ENCODE measurements at regions not wholly inside any gene's neighbourhood (a gene's known extent, or its start where the extent isn't known, plus 50 kb on each side); places are given as distances from the start of the nearest gene placed in this dataset.

DNA sequence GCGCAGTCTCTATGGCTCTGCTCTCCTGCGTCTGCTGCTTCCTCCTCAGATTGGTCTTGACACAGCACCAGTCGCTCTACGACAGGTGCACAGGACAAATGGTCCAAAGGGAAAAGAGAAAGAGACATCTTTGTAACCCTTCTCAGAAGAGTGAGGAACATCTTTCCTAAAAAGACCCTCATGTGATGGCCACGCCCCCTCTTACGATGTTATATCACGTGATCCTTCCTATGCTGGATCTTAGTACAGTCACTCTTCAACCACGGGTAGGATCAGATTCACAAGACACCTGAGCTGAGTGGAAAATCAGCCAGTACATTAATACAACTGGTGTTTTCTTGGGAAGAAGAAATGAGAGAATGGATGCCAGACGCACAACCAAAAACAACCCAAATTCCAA, 262.2 kb upstream of the CELF2 start:
- dilution Hi-C loops (cut with HindIII; ENCODE audit: low sequenced_read_pairs, unreplicated experiment) = no loop called here
- no peak overlapping the region for H3K14ac ChIP-seq (replicated peaks; ENCODE audit: low read depth, low read length)
- no peaks in the 10 kb centered on the region for H3K4me1 ChIP-seq (ENCODE audit: control insufficient read depth, insufficient read depth, low read length)
- in situ Hi-C loops (cut with MboI; ENCODE audit: low sequenced_read_pairs) = no loop called here
- H3K9me3 ChIP-seq (ENCODE audit: control insufficient read depth, insufficient read depth, low read length) = no peaks in the 10 kb centered on the region
- ATAC-seq (ENCODE audit: low read depth) = no peak
- H3K4me3 ChIP-seq (ENCODE audit: insufficient read depth, low read depth, low read length) = no peak overlapping the region
- H2BK20ac ChIP-seq (ENCODE audit: low read depth, low read length) = no peak overlapping the region
- H3K9ac ChIP-seq (ENCODE audit: low read depth, low read length) = no peak overlapping the region
- no peak overlapping the region for H3K4ac ChIP-seq (ENCODE audit: low read depth, low read length)
- H3K56ac ChIP-seq (ENCODE audit: extremely low read depth, insufficient read depth, low read length) = no peak overlapping the region
- no peak overlapping the region for H3K4me2 ChIP-seq (ENCODE audit: low read depth, low read length)
- no peak overlapping the region for H3K23ac ChIP-seq (ENCODE audit: low read depth, low read length)
- no peak overlapping the region for H2BK120ac ChIP-seq (ENCODE audit: low read depth, low read length)
- H4K8ac ChIP-seq (ENCODE audit: low read depth in 2 of 2, low read length in 2 of 2) = no peak overlapping the region
- no peak for TF ChIP-seq SMC3 (IDR thresholded peaks at IDR 0.05; ENCODE audit: low read depth, low read length)
- TF ChIP-seq MXI1 (IDR thresholded peaks at IDR 0.05; ENCODE audit: borderline replicate concordance, low read depth, low read length) = no peak
- TF ChIP-seq, protein P1, sequence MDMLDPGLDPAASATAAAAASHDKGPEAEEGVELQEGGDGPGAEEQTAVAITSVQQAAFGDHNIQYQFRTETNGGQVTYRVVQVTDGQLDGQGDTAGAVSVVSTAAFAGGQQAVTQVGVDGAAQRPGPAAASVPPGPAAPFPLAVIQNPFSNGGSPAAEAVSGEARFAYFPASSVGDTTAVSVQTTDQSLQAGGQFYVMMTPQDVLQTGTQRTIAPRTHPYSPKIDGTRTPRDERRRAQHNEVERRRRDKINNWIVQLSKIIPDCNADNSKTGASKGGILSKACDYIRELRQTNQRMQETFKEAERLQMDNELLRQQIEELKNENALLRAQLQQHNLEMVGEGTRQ (IDR thresholded peaks at IDR 0.05; ENCODE audit: low read depth, low read length) = no peak
- TF ChIP-seq RFX5 (IDR thresholded peaks at IDR 0.05; ENCODE audit: low read depth, low read length) = no peak
- TF ChIP-seq MAFK (IDR thresholded peaks at IDR 0.05; ENCODE audit: low read depth, low read length) = no peak
- TF ChIP-seq BHLHE40 (IDR thresholded peaks at IDR 0.05; ENCODE audit: low read depth, low read length) = no peak
- no peak for TF ChIP-seq RCOR1 (IDR thresholded peaks at IDR 0.05; ENCODE audit: insufficient replicate concordance, low read length)
- TF ChIP-seq, protein P2, sequence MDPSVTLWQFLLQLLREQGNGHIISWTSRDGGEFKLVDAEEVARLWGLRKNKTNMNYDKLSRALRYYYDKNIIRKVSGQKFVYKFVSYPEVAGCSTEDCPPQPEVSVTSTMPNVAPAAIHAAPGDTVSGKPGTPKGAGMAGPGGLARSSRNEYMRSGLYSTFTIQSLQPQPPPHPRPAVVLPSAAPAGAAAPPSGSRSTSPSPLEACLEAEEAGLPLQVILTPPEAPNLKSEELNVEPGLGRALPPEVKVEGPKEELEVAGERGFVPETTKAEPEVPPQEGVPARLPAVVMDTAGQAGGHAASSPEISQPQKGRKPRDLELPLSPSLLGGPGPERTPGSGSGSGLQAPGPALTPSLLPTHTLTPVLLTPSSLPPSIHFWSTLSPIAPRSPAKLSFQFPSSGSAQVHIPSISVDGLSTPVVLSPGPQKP (IDR thresholded peaks at IDR 0.05; ENCODE audit: borderline replicate concordance, low read depth, low read length) = no peak
- TF ChIP-seq CEBPB (IDR thresholded peaks at IDR 0.05; ENCODE audit: low read depth, low read length) = no peak
- no peak for TF ChIP-seq MAZ (IDR thresholded peaks at IDR 0.05; ENCODE audit: borderline replicate concordance, low read depth, low read length)
- no peak for TF ChIP-seq FOS (IDR thresholded peaks at IDR 0.05; ENCODE audit: low read depth, low read length)
- TF ChIP-seq, protein P3, sequence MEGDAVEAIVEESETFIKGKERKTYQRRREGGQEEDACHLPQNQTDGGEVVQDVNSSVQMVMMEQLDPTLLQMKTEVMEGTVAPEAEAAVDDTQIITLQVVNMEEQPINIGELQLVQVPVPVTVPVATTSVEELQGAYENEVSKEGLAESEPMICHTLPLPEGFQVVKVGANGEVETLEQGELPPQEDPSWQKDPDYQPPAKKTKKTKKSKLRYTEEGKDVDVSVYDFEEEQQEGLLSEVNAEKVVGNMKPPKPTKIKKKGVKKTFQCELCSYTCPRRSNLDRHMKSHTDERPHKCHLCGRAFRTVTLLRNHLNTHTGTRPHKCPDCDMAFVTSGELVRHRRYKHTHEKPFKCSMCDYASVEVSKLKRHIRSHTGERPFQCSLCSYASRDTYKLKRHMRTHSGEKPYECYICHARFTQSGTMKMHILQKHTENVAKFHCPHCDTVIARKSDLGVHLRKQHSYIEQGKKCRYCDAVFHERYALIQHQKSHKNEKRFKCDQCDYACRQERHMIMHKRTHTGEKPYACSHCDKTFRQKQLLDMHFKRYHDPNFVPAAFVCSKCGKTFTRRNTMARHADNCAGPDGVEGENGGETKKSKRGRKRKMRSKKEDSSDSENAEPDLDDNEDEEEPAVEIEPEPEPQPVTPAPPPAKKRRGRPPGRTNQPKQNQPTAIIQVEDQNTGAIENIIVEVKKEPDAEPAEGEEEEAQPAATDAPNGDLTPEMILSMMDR (conservative IDR thresholded peaks at IDR 0.05; ENCODE audit: low read depth, low read length) = no peak
- TF ChIP-seq POLR2A (IDR thresholded peaks at IDR 0.05; ENCODE audit: low read depth, low read length) = no peak
- no peak for TF ChIP-seq NFE2L2 (IDR thresholded peaks at IDR 0.05; ENCODE audit: low read depth, low read length)
- no peak for TF ChIP-seq CHD1 (IDR thresholded peaks at IDR 0.05; ENCODE audit: low read depth, low read length)
- H3K9me1 ChIP-seq (ENCODE audit: insufficient read depth, low read length) = no peaks in the 10 kb centered on the region
- intact Hi-C loops (cut with micrococcal nuclease) = no loop called here
- no peak overlapping the region for H2AK5ac ChIP-seq (ENCODE audit: low read depth, low read length)
- H4K5ac ChIP-seq (ENCODE audit: low read depth, low read length) = no peak overlapping the region
- no peak overlapping the region for H2BK5ac ChIP-seq (ENCODE audit: low read depth, low read length, poor library complexity, severe bottlenecking)
- WGBS, 2 experiments (ENCODE audit: extremely low coverage in 2 of 2, insufficient read length in 1 of 2) = 90% methylated on average over 2 of the region's 9 CpGs; no CpG with 5 or more reads in 1 of the 2 experiments
- no peaks in the 10 kb centered on the region; the same call in 1 of the 2 replicates for H3K27me3 ChIP-seq (ENCODE audit: control insufficient read depth, insufficient read depth, low read length)
- ChIA-PET POLR2A (ENCODE audit: unreplicated experiment) (no interaction called here), CTCF (interaction anchor here (0.6 kb wide), 1 partner anchor 489 kb away, joined by 3 read pairs; no protein-coding TSS in a partner anchor)
- H3K79me1 ChIP-seq (ENCODE audit: low read depth in 1 of 2, low read length in 2 of 2) = no peaks in the 10 kb centered on the region
- no peaks in the 10 kb centered on the region for H3K36me3 ChIP-seq (ENCODE audit: control insufficient read depth, insufficient read depth, low read length)
- no peak overlapping the region for H3K27ac ChIP-seq (ENCODE audit: insufficient read depth, low read length)
- H3K18ac ChIP-seq (ENCODE audit: low read depth, low read length) = no peak overlapping the region
- H2AK9ac ChIP-seq (replicated peaks; ENCODE audit: low read depth, low read length, poor library complexity) = no peak overlapping the region
- no peak overlapping the region for H4K91ac ChIP-seq (ENCODE audit: insufficient read depth, low read depth, low read length)
- no peaks in the 10 kb centered on the region for H4K20me1 ChIP-seq (ENCODE audit: insufficient read depth, low read length)
- DNase-seq = no peak
- no peak overlapping the region for H2AFZ ChIP-seq (replicated peaks; ENCODE audit: low read length, poor library complexity)
- no peak overlapping the region for H2BK15ac ChIP-seq (ENCODE audit: low read depth, low read length)
- BruUV-seq (replicated peaks) = no TSS peak

All from IMR-90 (cell line).